ENCODE measurements at regions not wholly inside any gene's neighbourhood (a gene's known extent, or its start where the extent isn't known, plus 50 kb on each side); places are given as distances from the start of the nearest gene placed in this dataset.

DNA sequence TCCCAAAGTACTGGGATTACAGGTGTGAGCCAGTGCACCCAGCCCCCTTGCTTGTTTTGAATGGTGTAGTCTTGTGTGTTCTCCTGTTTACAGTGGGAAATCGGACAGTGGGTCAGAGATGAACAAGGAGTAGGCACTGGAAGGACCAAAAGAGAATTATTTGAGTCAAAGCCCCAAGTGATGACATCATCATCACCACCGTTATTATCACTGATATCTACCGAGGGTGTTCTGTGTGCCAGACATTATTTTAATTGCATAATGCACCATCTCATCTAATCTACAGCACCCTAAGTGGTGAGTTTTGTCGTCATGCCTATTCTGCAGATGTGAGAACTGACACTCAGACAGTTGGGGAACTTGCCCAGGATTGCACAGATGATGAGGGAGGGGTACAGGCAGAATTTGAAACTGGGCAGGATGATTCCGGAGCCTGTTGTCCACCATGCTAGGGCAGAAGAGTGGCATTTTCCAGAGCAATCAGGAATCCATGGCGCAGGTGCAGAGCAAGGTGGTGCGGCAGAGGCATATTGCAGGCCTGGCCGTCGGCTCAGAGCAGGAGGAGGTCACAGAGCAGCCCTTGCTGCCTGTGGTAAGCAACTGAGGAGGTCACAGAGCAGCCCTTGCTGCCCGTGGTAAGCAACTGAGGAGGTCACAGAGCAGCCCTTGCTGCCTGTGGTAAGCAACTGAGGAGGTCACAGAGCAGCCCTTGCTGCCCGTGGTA, 137.0 kb upstream of the HDAC4 start:
- DNase-seq: no peak

DNA sequence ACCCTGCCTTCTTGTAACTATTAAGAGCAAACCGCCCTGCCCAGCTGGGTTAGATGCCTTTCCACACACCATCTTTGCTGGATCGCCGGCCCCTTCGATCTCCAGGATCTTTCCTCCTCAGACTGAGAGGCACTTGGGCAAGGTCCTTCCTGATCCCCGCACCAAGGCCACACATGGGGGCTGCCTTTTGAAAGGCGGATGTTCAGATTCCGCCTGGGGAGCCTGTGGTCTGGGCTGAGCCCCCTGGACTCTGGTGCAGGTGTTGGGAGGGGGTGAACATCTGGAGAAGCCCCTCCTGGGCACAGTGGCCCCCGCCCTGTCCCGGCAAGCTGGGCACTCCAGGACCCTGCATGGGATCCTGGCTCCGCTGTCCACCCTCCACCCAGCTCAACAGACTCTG, 135.4 kb upstream of the HDAC4 start:
- no peak for DNase-seq

DNA sequence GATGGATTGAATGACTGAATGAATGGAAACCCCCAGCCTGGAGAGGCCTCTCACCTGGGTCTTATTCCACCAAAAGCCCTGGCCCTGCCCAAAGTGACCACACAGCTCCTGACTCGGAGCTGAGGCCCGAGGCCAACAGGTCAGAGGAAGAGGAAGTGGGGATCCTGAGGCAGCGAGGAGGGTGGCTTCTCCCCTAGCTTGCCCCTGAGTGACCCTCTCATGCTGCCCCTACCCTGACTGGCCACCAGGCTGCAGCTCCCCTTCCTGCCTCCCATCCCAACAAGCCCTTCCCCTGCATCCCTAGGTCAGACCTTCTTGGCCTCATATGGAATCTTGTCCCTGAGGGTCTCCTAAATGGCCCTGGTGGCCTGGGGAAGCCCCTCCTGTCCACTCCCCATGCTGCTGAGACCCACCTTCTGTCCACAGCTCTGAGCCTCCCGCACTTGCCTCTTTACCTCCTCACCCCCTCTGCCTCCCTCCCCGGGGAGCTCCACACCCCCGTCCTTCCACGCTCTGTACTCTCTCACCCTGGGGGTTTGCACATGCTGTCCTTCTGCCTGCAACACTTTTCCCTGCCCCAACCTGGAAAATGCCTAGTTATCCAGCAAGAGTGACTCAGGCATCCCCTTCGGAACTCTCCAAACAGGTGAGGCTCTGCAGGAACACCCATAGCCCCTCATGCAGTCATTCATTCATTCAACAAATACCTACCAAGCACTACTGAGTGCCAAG, 134.8 kb upstream of the HDAC4 start:
- DNase-seq: no peak

DNA sequence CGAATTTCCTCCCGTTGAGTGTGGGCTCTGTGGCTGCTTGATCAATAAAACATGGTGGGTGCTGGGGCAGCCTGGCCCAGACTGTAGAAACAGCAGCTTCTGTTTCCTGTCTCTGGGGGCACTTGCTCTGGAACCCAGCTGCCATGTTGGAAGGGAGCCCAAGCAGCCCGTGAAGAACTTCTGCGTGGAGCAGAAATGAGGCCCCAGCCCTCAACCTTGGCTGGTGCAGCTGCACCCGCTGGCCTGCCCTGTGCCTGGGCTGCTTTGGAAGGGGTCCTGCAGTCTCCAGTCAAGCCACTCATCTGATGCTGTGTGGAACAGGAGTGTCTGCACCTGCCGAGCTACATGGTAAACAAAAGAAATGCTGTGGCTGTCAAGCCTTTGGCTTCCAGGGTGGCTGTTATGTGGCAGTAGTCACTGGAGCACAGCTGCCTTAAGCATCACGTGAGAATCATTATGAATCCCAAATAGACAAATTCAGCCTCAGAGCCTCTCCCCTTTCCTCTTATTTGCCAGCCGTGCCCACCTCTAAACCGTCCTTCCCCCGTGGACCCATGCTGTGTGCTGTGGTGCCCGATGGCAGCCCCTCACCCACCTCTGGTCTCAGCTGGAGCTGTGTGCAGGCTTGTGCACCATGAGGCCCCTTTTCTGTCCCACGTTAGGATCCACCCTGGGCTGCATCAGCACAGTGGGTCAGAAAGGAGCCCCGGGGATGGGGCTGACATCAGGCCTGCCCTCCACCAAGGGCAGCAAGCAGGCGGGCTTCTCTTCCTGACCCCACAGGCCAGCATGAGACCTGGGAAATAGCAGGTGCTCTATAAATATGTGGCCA, 134.0 kb upstream of the HDAC4 start:
- no peak for DNase-seq

DNA sequence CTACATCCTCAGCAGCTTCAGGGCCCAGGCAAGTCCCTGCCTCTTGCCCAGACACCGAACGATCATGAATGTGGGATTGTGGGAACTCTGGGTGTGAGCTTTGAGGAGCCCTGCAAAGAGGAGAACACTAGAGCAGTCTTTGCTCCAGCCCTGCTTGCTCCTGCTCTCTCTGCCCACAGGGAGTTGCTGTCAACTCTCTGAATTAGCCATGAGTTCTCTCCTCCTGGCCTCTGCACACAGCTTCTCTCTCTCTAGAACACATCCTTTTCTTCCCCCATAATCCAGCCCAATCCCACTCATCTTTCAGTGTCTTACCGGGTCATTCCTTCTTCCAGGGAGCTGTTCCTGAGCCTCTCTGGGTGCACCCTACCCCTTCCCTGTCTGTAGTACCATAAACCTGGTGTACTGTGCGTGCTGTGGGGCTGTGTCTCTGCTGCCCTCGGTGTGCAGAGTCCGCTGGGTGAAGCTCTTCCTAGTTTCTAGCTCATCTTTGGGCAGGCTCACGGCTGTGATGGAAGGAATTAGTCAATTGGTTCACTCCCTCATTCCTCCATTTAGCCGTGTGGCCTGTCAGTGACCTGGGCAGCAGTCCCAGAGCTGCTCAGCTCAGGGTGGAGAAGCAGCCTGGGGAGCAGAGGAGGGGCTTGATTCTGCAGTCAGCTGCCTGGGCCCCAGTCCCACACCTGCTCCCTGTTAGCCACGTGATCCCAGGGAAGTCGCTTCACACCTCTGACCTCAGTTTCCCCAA, 132.9 kb upstream of the HDAC4 start:
- DNase-seq: no peak

DNA sequence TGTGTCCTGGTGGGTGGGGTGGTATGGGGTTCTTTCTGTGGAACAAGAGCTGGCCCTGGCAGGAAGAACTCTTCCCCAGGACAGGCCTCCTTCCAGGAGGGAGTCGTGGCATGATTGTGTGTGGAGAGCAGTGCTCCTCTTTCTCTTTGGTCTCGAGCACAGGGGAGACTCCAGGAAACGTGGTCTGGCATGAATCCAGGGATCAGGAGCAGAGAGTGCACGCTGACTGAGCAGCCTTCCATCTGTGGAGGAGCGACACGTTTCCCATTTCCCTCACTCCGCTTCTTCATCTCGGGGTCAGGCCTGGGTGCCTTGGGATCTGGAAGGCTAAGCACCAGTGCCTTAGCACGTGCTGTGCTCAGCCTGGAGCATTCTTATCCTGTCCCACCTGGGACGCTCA, 132.0 kb upstream of the HDAC4 start:
- DNase-seq: no peak

DNA sequence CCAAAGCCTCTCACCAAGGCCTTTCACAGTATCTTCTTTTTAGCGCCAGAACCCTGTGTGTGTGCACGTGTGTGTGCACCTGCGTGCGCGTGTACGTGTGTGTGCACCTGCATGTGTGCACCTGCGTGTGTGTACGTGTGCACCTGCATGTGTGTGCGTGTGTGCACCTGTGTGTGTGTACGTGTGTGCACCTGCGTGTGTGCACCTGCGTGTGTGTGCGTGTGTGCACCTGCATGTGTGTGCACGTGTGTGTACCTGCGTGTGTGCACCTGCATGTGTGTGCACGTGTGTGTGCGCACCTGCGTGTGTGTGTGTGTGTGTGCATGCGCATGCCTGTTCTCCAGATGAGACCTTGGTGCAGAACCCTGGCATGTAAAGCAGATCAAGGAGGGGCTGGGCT, 131.4 kb upstream of the HDAC4 start:
- no peak for DNase-seq

DNA sequence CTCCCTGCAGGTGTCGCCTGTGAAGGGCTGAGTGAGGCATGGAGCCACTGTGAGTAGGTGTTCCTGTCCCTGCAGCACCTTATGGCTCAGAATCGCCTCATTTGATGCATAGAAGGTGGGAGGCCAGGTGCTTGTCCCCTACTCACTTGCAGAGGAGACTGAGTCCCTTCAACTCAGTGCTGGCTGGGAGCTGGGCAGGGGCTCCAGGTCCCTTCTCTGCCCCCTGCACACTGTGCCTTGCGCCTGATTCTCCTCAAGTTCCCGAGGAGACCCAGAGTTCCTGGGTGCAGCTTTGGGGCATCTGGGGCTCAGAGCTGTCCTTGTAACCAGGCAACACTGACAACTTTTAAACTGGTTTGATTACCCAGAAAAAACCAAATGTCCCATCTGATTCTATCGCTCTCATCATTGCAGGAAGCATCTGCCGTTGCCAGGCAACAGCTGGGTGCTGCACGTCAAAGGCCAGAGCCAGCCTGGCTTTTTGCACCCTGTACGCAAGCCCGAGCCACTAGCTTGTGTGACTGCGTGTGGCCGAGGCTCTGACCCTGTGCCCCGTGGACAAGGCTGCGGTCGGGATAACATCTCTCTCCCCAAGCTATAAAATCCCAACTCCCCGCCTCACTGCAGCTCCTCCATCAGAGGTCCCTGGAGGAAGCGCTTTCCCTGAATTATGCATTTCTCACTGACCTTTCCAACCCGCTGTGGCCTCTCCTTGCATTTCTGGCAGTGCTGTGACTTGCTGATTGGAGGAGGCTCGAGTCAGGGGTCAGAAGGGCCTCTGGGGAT, 130.8 kb upstream of the HDAC4 start:
- DNase-seq: no peak

DNA sequence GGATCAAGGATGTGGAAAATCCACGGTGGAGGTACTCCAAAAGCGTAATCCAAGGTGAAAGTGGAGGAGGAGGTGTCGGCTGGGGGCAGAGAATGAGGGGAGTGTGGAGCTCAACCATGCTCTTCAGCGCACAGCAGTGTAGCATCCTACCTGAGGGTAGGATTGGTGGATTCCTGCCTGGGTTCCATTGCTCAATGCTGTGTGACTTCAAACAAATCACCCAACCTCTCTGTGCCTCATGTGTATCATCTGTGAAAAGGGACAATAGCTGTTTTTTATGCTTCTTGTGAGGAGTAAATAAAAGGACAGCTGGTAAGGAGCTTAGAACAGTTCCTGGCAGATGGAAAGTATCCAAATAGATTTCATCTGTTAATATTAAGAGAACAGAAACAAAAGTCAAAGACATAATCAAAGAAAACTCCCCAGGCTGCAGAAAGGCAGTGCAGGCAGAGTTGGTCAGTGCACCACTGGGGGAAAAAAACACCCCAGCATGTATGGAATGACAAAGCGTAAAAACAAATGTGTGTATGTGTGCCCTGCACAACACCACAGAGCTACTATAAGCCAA, 130.0 kb upstream of the HDAC4 start:
- DNase-seq: no peak

DNA sequence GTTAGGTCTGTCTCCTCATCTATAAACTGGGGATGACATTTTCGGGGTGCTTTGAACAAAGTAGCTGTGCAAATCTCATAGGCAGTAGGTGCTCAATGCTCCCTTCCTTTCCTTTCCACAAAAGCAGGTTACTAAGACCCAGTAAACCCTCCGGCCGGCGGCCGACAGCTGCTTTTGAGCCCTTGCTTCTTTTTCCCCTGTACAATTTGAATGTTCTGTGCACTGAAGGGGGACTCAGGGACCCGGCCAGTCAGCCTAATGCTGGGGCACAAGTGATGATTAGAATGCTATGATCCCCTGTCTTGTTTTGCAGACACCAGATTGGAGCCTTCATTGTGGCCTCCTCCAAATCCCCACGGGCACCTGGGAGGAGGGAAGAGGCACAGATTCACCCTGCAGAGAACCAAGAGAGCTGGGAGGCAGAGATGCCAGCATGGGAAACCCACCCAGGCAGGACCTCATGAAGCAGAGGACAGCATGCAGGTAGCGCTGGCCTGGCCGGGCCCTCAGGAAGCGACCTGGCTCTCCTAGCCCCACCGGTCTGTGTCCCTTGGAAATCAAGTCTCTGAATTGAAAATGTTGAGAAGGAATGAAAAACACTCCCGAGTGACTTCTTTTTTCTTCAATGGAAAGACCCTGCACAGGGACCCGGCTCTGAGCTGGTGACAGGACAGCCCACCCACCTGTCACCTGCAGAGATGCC, 128.6 kb upstream of the HDAC4 start:
- no peak for DNase-seq

DNA sequence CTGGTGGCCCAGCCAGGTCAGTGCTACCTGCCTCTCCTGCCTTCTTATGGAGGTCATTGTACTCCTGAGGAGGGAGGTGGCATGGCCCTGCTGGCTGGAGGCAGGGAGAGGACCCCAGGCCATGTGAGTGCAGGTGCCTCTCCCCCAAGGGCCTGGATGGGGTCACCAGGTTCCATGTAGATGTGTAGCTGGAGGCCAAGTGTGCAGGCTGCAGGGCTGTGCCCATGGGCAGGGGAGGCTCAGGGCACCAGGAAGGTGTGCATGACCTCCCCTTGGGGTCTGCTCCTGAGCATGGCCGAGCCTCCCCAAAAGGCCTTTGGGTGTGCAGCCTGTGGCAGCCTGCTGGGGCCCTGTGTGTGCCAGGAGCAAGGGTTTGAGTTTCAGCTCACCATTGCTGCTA, 128.1 kb upstream of the HDAC4 start:
- no peak for DNase-seq

DNA sequence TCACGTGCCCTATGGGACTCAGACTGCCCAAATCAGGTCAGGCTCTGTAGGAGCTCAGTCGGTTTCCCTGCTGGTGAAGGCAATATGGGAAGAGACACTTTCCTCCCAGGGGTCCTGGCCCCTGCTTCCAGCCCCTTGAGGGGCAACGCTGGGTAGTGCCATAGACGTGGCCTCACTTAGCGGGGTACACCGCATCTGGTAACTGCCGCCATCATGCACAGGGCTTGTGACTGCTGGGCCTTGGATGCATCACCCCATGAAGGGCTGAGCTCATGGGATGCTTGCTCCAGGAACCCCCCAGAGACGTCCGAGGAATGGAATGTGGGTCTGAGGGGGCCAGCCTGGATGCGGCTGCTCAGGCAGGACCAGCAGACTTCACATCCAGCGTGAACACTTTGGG, 127.3 kb upstream of the HDAC4 start:
- DNase-seq: no peak

DNA sequence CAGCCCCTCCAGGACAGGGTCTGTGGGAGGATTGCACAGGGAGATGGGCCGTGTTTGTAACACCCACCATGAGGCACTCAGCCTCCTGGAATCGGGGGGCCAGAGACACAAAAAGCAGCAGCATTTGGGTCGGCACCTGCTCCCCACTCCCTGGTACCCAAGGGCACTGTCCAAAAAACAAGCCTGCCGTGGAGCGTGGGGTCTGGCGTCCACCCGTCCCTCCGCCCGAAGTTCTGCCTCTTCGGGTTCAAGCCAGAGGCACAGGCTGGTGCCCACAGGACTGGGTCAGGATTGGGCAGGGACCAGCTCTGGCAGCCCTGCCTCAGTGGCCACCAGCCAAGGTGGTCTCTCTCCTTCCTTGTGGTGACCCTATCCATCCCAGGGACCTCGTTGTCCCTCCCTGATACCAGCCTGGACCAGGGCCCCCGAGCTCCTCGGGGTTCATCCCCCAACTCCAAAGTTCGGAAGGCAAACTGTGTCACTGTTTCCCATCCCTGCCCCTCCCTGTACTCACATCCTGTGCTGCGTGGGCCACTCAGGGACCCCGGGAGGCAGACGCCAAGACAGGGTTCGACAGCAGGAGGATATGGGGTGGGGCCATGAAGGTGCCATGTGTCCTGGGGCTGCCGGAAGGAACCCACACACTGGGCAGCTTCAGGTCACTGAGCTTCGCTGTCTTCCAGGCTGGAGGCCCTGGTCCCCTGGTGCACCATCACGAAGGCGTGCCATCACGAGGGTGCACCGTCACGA, 126.0 kb upstream of the HDAC4 start:
- no peak for DNase-seq

DNA sequence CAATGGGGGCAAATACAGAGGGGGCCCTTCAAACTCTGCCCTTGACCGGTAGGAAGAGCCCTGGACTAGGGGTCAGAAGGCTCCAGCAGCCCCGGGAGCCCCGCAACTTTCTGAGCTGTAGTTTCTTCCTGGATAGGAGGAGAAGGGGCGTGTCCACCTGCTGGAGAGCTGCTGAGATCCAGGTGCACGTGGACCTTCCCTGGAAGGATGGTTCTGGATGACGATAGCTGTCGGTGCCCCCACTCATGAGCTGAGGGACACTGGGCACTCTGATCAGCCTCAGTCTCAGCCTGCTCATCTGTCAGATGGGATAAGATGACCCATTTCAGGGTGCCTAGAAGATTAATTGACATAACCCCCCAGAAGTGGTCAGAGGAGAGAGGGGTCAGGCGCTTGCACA, 125.2 kb upstream of the HDAC4 start:
- DNase-seq: no peak

DNA sequence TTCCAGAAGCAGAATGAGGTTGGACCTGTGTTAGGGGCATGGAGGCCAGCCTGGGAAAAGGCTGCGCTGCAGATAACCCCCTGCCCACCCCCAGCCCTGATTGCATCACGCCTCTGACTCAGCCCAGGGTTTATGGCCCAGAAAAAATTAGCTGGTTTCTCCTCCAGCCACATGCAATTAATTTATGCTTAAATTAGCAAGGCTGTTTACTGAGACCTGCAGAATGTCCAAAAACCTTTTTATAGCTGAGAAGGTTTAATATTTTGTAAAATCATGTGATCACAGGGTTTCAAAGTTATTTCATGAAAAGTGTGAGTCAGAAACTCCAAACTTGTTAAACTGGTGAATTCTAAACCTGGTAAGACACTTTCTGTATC, 123.1 kb upstream of the HDAC4 start:
- no peak for DNase-seq

DNA sequence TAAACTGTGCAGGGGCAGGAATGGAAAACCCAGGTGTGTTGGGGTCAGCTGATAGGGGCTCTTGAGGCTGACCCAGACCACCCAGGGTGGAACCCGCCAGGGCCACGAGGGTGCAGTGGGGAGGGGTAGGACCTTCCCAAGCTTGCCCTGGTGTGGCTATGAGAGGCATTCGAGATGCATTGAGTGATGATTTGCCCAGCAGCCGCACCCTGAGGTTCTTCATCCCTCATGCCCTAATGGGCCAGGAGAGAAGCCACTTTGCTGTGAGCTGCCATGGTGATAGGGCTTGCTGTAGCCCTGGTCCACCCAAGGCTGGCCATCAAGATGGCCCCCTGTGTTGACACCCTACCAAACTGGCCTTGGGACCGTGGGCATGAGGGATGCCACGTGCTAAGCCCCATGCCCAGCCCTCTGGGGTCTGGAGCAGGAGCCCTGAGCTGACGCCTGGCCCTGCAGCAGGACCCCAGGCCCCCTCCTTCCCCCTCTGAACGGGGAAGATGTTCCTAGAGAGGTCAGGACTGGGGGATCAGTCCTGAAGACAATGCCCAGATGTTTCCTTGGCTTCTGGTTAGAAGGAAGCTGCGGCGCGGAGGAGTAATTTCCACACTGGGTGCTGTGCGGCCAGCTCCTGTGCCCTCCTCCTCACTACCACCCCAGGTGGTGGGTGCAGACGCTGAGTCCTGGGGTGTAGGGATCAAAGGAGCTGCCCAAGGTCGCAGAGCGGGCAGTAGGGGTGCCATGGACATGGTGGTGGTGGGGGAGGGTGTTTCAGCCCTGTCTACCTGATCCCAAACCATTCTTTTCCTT, 122.5 kb upstream of the HDAC4 start:
- no peak for DNase-seq

DNA sequence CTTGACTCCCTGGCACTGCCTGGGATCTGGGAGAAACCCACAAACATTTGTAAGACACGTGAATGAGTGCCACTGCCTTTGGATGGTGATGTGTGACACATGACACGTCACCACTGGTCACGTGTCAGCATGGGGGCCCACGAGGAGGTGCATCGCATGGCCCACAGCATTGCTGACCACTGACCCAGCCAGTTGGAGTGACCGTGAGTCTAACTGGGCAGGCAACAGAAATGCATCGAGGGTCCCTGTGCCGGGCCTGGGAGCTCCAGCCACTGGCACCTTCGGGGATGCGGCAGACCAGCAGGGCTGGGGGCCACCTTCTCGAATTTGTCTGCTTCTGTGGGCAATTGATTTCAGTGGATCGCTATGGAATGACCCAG, 121.9 kb upstream of the HDAC4 start:
- DNase-seq: no peak

DNA sequence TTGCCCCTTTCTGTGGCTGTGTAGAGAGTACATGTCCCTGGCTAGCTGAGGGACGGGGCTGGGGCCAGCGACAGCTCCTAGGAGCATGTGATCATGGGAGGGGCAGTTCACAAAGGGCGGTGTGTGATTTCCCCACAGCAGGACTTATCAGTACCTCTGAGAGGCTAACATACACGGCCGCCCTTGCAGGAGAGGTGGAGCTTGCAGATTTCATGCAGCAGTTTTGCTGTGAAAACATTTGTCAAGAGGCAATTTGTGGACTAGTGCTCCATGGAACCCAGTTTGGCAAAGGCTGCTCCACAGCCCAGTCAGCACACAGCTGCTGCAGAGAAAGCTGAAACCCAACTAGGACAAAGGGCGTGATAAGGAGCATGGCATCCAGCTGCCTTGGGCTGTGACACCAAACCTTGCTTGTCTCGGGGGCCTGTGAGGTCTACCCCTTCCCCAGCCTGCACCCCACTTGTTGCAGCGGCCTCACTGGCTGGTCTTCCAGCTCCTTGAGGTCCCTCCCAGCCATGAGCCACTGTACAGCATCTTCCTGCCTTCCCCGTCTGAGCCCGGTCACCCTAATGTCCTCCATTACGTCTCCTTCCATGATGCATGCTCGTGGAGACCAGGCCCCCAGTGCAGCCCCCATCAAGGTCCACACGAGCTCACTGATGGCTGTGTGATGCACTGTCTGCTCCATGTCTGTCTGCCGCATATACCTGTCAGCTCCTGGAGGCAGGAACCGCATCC, 121.4 kb upstream of the HDAC4 start:
- DNase-seq: no peak

DNA sequence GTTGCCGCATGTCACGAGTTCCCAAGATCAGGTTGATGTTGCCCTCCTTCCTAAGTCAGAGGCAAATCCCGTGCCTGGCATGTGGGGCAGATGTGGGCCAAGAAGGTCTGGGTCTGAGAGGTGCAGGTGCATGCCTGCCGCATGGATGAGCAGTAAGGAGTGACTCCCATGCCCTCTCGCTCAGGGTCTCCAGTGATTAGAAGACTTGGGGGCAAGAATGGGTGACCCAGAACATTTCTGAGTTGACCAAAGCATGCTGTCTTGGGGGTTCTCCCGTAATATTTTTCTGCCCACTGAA, 120.6 kb upstream of the HDAC4 start:
- no peak for DNase-seq
